Peyer's patch (tissue), 4 donors: ENCODE measurements at regions not wholly inside any gene's neighbourhood (a gene's known extent, or its start where the extent isn't known, plus 50 kb on each side); places are given as distances from the start of the nearest gene placed in this dataset.

Experiments
- DNase-seq, 3 donors: peaks; one replicate each; pipeline ENCODE4 v3.0.0-alpha.2; 2017 to 2019
- H3K27ac ChIP-seq, 4 donors: fragments of 200-600 bp; sonication (generic); one replicate each; pipeline ENCODE4 v1.5.1; 2016 to 2019
- H3K27me3 ChIP-seq, 2 donors: fragments of 200-600 bp; sonication (generic); one replicate each; pipeline ENCODE4 v1.5.1; 2019
- H3K36me3 ChIP-seq, 3 donors: fragments of 200-600 bp; sonication (generic); one replicate each; pipeline ENCODE4 v1.5.1; 2016 to 2019
- H3K4me1 ChIP-seq, 4 donors: fragments of 200-600 bp; sonication (generic); one replicate each; pipeline ENCODE4 v1.5.1; 2016 to 2019
- H3K4me3 ChIP-seq, 4 donors: fragments of 200-600 bp; sonication (generic); 1 replicate in 3 of 4; 2 replicates in 1 of 4; pipeline ENCODE4 v1.5.1; 2016 to 2019; ENCODE audit warnings: mild to moderate bottlenecking in 1 of 4
- H3K9me3 ChIP-seq, 4 donors: fragments of 200-600 bp; sonication (generic); one replicate each; pipeline ENCODE4 v1.5.1; 2016 to 2019; ENCODE audit warnings: mild to moderate bottlenecking in 1 of 4
- CTCF ChIP-seq, 6 experiments: fragments of 450-650 bp in 4 of 6; fragments of 200-600 bp in 2 of 6; sonication (generic) in 1 of 6; IDR thresholded peaks; one replicate each; pipeline ENCODE4 v1.5.1; 2017 to 2019; ENCODE audit warnings: antibody characterized with exemption in 6 of 6, mild to moderate bottlenecking in 3 of 6, moderate library complexity in 1 of 6
- POLR2A ChIP-seq, 2 donors: fragments of 450-650 bp; IDR thresholded peaks; one replicate each; pipeline ENCODE4 v1.5.1; 2017; ENCODE audit warnings: antibody characterized with exemption in 2 of 2, mild to moderate bottlenecking in 2 of 2, moderate library complexity in 2 of 2

- no peak overlapping the region for H3K4me3 ChIP-seq
- no peak for DNase-seq
- no peaks in the 10 kb centered on the region for H3K9me3 ChIP-seq
- H3K27me3 ChIP-seq, result no peaks in the 10 kb centered on the region
- H3K36me3 ChIP-seq, result no peaks in the 10 kb centered on the region
- TF ChIP-seq CTCF (IDR thresholded peaks at IDR 0.05), result no peak
- TF ChIP-seq POLR2A (IDR thresholded peaks at IDR 0.05), result no peak
- H3K4me1 ChIP-seq, result no peaks in the 10 kb centered on the region
- H3K27ac ChIP-seq, result no peak overlapping the region
These were observed 518.7 kb downstream of the TNS1 start for GRCh38 chr2:217484046-217484445.

- TF ChIP-seq POLR2A (IDR thresholded peaks at IDR 0.05) (no peak), CTCF (IDR thresholded peaks at IDR 0.05) (no peak)
- Histone ChIP-seq H3K36me3 (no peaks in the 10 kb centered on the region), H3K4me1 (no peaks in the 10 kb centered on the region), H3K27ac (no peak overlapping the region), H3K9me3 (no peaks in the 10 kb centered on the region), H3K4me3 (no peak overlapping the region), H3K27me3 (no peaks in the 10 kb centered on the region)
- DNase-seq, result no peak
These were observed 520.6 kb downstream of the TNS1 start for GRCh38 chr2:217482056-217482710.

- no peak for DNase-seq
- Histone ChIP-seq H3K4me1 (no peaks in the 10 kb centered on the region), H3K27ac (no peak overlapping the region), H3K4me3 (no peak overlapping the region), H3K27me3 (no peaks in the 10 kb centered on the region), H3K36me3 (no peaks in the 10 kb centered on the region), H3K9me3 (no peaks in the 10 kb centered on the region)
- TF ChIP-seq CTCF (IDR thresholded peaks at IDR 0.05), result no peak
- TF ChIP-seq POLR2A (IDR thresholded peaks at IDR 0.05), result no peak
These were observed 521.2 kb downstream of the TNS1 start for GRCh38 chr2:217481577-217481976.

- Histone ChIP-seq H3K36me3 (no peaks in the 10 kb centered on the region), H3K27me3 (no peaks in the 10 kb centered on the region), H3K4me3 (no peak overlapping the region), H3K4me1 (no peaks in the 10 kb centered on the region), H3K27ac (no peak overlapping the region), H3K9me3 (no peaks in the 10 kb centered on the region)
- TF ChIP-seq CTCF (IDR thresholded peaks at IDR 0.05), result no peak
- no peak for DNase-seq
These were observed 523.2 kb downstream of the TNS1 start for GRCh38 chr2:217479566-217479965.

- TF ChIP-seq POLR2A (IDR thresholded peaks at IDR 0.05) (no peak), CTCF (IDR thresholded peaks at IDR 0.05) (no peak)
- Histone ChIP-seq H3K36me3 (no peaks in the 10 kb centered on the region), H3K9me3 (no peaks in the 10 kb centered on the region), H3K27me3 (no peaks in the 10 kb centered on the region), H3K4me1 (no peaks in the 10 kb centered on the region), H3K27ac (no peak overlapping the region), H3K4me3 (no peak overlapping the region)
- no peak for DNase-seq
These were observed 523.9 kb downstream of the TNS1 start for GRCh38 chr2:217478831-217479455.
